Sigmoid colon (tissue), 6 donors: ENCODE measurements at regions not wholly inside any gene's neighbourhood (a gene's known extent, or its start where the extent isn't known, plus 50 kb on each side); places are given as distances from the start of the nearest gene placed in this dataset.
"Not testable (repeated sequence)": the region's sequence is repeated elsewhere in the genome, so short reads cannot be mapped to it uniquely, and the experiment has no call there.

Experiments
- DNase-seq: peaks from one replicate; pipeline ENCODE4 v3.0.0-alpha.2; 2019
- H3K27ac ChIP-seq, 4 donors: fragments of 200-600 bp; sonication (generic); one replicate each; pipeline ENCODE4 v1.5.1; 2016 to 2019; ENCODE audit warnings: mild to moderate bottlenecking in 1 of 4
- H3K27me3 ChIP-seq, 3 donors: fragments of 200-600 bp; sonication (generic); one replicate each; pipeline ENCODE4 v1.5.1; 2019; ENCODE audit warnings: mild to moderate bottlenecking in 1 of 3
- H3K36me3 ChIP-seq, 4 donors: fragments of 200-600 bp; sonication (generic); one replicate each; pipeline ENCODE4 v1.5.1; 2016 to 2019
- H3K4me1 ChIP-seq, 4 donors: fragments of 200-600 bp; sonication (generic); one replicate each; pipeline ENCODE4 v1.5.1; 2017 to 2019
- H3K4me3 ChIP-seq, 4 donors: fragments of 200-600 bp; sonication (generic); one replicate each; pipeline ENCODE4 v1.5.1; 2017 to 2019; ENCODE audit warnings: mild to moderate bottlenecking in 2 of 4, moderate library complexity in 1 of 4
- H3K9me3 ChIP-seq, 4 donors: fragments of 200-600 bp in 3 of 4; sonication (generic) in 3 of 4; one replicate each; pipeline versions ENCODE4 v1.5.1 to v1.6.1; 2013 to 2019
- CTCF ChIP-seq, 4 experiments: fragments of 450-650 bp in 3 of 4; fragments of 200-600 bp in 1 of 4; IDR thresholded peaks; one replicate each; pipeline ENCODE4 v1.5.1; 2016 to 2019; ENCODE audit warnings: antibody characterized with exemption in 4 of 4, mild to moderate bottlenecking in 3 of 4, moderate library complexity in 2 of 4
- EP300 ChIP-seq, 4 donors: sonication (generic); formaldehyde crosslinking; IDR thresholded peaks; one replicate each; pipeline ENCODE4 v1.6.1; 2017; ENCODE audit warnings: antibody characterized with exemption in 4 of 4
- POLR2A ChIP-seq, 2 donors: fragments of 450-650 bp; IDR thresholded peaks; one replicate each; pipeline ENCODE4 v1.6.1; 2016; ENCODE audit warnings: antibody characterized with exemption in 2 of 2, mild to moderate bottlenecking in 2 of 2, moderate library complexity in 2 of 2
- POLR2AphosphoS5 ChIP-seq, 4 donors: sonication (generic); formaldehyde crosslinking; IDR thresholded peaks; one replicate each; pipeline ENCODE4 v1.6.1; 2017; ENCODE audit warnings: antibody characterized with exemption in 4 of 4
- WGBS, 2 donors: extraction: QIAGEN DNeasy Blood & Tissue Kit; methylation state at CpG; one replicate each; pipeline ENCODE4 v1.1.7; 2013; 5-methylcytosine and 5-hydroxymethylcytosine counted together
- intact Hi-C: fragments of 100-400 bp; cut with DNase I; formaldehyde crosslinking; loops from one replicate; pipeline ENCODE4 v1.15.1; 2023
- donor health status: healthy with polysubstance abuse.
- donor health status: healthy.

GRCh38 chr2:6140509-6140908, 448.3 kb downstream of the SOX11 start:
- no peak overlapping the region for H3K4me3 ChIP-seq
- TF ChIP-seq EP300 (IDR thresholded peaks at IDR 0.05) (no peak), CTCF (IDR thresholded peaks at IDR 0.05) (no peak), POLR2A (IDR thresholded peaks at IDR 0.05) (no peak), POLR2AphosphoS5 (IDR thresholded peaks at IDR 0.05) (no peak)

GRCh38 chr2:6143812-6144211, 451.6 kb downstream of the SOX11 start:
- TF ChIP-seq EP300 (IDR thresholded peaks at IDR 0.05), result no peak
- TF ChIP-seq POLR2A (IDR thresholded peaks at IDR 0.05), result no peak
- no peak for TF ChIP-seq POLR2AphosphoS5 (IDR thresholded peaks at IDR 0.05)
- TF ChIP-seq CTCF (IDR thresholded peaks at IDR 0.05), result no peak
- 79 to 83% methylated on average over 1 of the region's 1 CpG for WGBS, 2 donors
- no peaks in the 10 kb centered on the region for H3K27me3 ChIP-seq
- DNase-seq, result no peak
- H3K4me3 ChIP-seq, result no peak overlapping the region
- H3K4me1 ChIP-seq, result peaks cover 0 to 4% (median 0%) of the 10 kb centered on the region in 4 donors
- no peak overlapping the region for H3K27ac ChIP-seq
- intact Hi-C loops, result no loop called here
- peaks cover 0 to 4% (median 0%) of the 10 kb centered on the region in 4 donors for H3K9me3 ChIP-seq
- no peaks in the 10 kb centered on the region for H3K36me3 ChIP-seq

More at GRCh38 chr2:6140509-6140908, 448.3 kb downstream of the SOX11 start:
- Histone ChIP-seq H3K9me3 (peaks cover 0 to 4% (median 0%) of the 10 kb centered on the region in 4 donors), H3K27me3 (no peaks in the 10 kb centered on the region), H3K36me3 (no peaks in the 10 kb centered on the region), H3K27ac (no peak overlapping the region), H3K4me1 (no peaks in the 10 kb centered on the region)
- WGBS, 2 donors, result 94 to 96% methylated on average over 1 of the region's 1 CpG
- no peak for DNase-seq
- intact Hi-C loops, result no loop called here

- 42 to 91% methylated on average over 1 of the region's 1 CpG for WGBS, 2 donors
- DNase-seq, H3K27me3 ChIP-seq, H3K36me3 ChIP-seq, H3K27ac ChIP-seq, H3K9me3 ChIP-seq, H3K4me3 ChIP-seq, intact Hi-C loops, H3K4me1 ChIP-seq: not testable (repeated sequence)
Measured at GRCh38 chr2:6147215-6147614, 455.0 kb downstream of the SOX11 start.

- no peak for DNase-seq
- no peaks in the 10 kb centered on the region for H3K27me3 ChIP-seq
- TF ChIP-seq EP300 (IDR thresholded peaks at IDR 0.05) (no peak), POLR2A (IDR thresholded peaks at IDR 0.05) (no peak), CTCF (IDR thresholded peaks at IDR 0.05) (no peak), POLR2AphosphoS5 (IDR thresholded peaks at IDR 0.05) (no peak)
- H3K36me3 ChIP-seq, result no peaks in the 10 kb centered on the region
- peaks cover 0 to 8% (median 2%) of the 10 kb centered on the region in 4 donors for H3K4me1 ChIP-seq
- intact Hi-C loops, result no loop called here
- no peak overlapping the region for H3K4me3 ChIP-seq
- H3K9me3 ChIP-seq, result no peaks in the 10 kb centered on the region
- 87 to 89% methylated on average over 1 of the region's 1 CpG for WGBS, 2 donors
- no peak overlapping the region for H3K27ac ChIP-seq
Measured at GRCh38 chr2:6148882-6149281, 456.7 kb downstream of the SOX11 start.

GRCh38 chr2:6159606-6160005, 467.4 kb downstream of the SOX11 start:
- H3K27ac ChIP-seq, result no peak overlapping the region
- H3K27me3 ChIP-seq, result no peaks in the 10 kb centered on the region
- H3K4me1 ChIP-seq, result no peaks in the 10 kb centered on the region
- WGBS, 2 donors, result 48 to 60% methylated on average over 3 of the region's 3 CpGs
- intact Hi-C loops, result no loop called here
- H3K4me3 ChIP-seq, result no peak overlapping the region
- H3K36me3 ChIP-seq, result no peaks in the 10 kb centered on the region
- TF ChIP-seq POLR2A (IDR thresholded peaks at IDR 0.05) (no peak), CTCF (IDR thresholded peaks at IDR 0.05) (no peak), EP300 (IDR thresholded peaks at IDR 0.05) (no peak), POLR2AphosphoS5 (IDR thresholded peaks at IDR 0.05) (no peak)
- no peak for DNase-seq
- no peaks in the 10 kb centered on the region for H3K9me3 ChIP-seq
